A549 (cell line): ENCODE measurements at regions not wholly inside any gene's neighbourhood (a gene's known extent, or its start where the extent isn't known, plus 50 kb on each side); places are given as distances from the start of the nearest gene placed in this dataset.

ENCODE experiments used
- ATAC-seq, 2 experiments: fragments of 200-7000 bp in 1 of 2; fragments of >200 bp in 1 of 2; cut with Nextera tagmentation in 1 of 2; cut with Tn5 transposase in 1 of 2; 3 replicates each; pipeline versions ENCODE4 v1.8.0 to v1.9.1; 2018 to 2020; ENCODE audit warnings: mild to moderate bottlenecking in 1 of 2, moderate library complexity in 1 of 2
- CTCF ChIA-PET: fragments of 300-600 bp; sonication (Branson Sonifier 250); formaldehyde crosslinking; extraction: SDS; loops from one replicate; lab custom pipeline; 2021; ENCODE audit warnings: antibody characterized with exemption, inconsistent platforms; lab: Yijun Ruan, JAX
- POLR2A ChIA-PET: fragments of 350-600 bp; formaldehyde crosslinking; extraction: SDS; loops from one replicate; lab custom pipeline; 2021; ENCODE audit warnings: antibody characterized with exemption, inconsistent platforms; lab: Yijun Ruan, JAX
- DNase-seq, 2 experiments: peaks; one replicate each; pipeline versions ENCODE4 v3.0.0 to v3.0.0-alpha.2; 2011 to 2016; ENCODE audit warnings: low read depth in 1 of 2, low spot score in 1 of 2
- FAIRE-seq: peaks from 2 replicates; lab custom pipeline; 2011; peaks lifted over from hg19 to GRCh38; lab: Jason Lieb, UNC
- H3K27ac ChIP-seq, 2 experiments: fragments of >200 bp; sonication (Bioruptor Twin); formaldehyde crosslinking; 3 replicates each; pipeline ENCODE4 v1.5.1; 2016 to 2017
- H3K4me1 ChIP-seq: fragments of >200 bp; sonication (Bioruptor Twin); formaldehyde crosslinking; 3 replicates; pipeline ENCODE4 v1.6.1; 2016
- H3K4me2 ChIP-seq: fragments of >200 bp; sonication (Bioruptor Twin); formaldehyde crosslinking; 3 replicates; pipeline ENCODE4 v1.6.1; 2016
- H3K4me3 ChIP-seq: fragments of >200 bp; sonication (Bioruptor Twin); formaldehyde crosslinking; 3 replicates; pipeline ENCODE4 v1.5.1; 2016
- H3K9me3 ChIP-seq: fragments of >200 bp; sonication (Bioruptor Twin); formaldehyde crosslinking; 3 replicates; pipeline ENCODE4 v1.6.1; 2016
- CEBPB ChIP-seq, 2 experiments: fragments of >200 bp in 1 of 2; sonication (Bioruptor Twin) in 1 of 2; formaldehyde crosslinking in 1 of 2; IDR thresholded peaks; 2 replicates each; pipeline ENCODE4 v1.6.1; 2012 to 2016
- CHD4 ChIP-seq: fragments of 200-600 bp; sonication (generic); IDR thresholded peaks from 2 replicates; pipeline ENCODE4 v1.6.1; 2016; ENCODE audit warnings: antibody characterized with exemption, mild to moderate bottlenecking, borderline replicate concordance
- ESRRA ChIP-seq: fragments of 150-350 bp; IDR thresholded peaks from 2 replicates; pipeline ENCODE4 v1.6.1; 2014; ENCODE audit warnings: mild to moderate bottlenecking, low read length, borderline replicate concordance
- HOXB13 ChIP-seq: fragments of 250-450 bp; sonication (Bioruptor Pico); IDR thresholded peaks from 2 replicates; pipeline ENCODE4 v1.5.0; 2020; ENCODE audit warnings: low read depth, mild to moderate bottlenecking, moderate library complexity
- JUNB ChIP-seq: fragments of >200 bp; sonication (Bioruptor Twin); formaldehyde crosslinking; IDR thresholded peaks from 2 replicates; pipeline ENCODE4 v1.6.1; 2016
- NFE2L2 ChIP-seq: fragments of 150-350 bp; conservative IDR thresholded peaks from 2 replicates; pipeline ENCODE4 v1.6.1; 2014; ENCODE audit warnings: low read length
- NPAS2 ChIP-seq: fragments of 250-450 bp; sonication (Bioruptor Pico); IDR thresholded peaks from 2 replicates; pipeline ENCODE4 v1.8.0; 2022; ENCODE audit warnings: mild to moderate bottlenecking, moderate library complexity, borderline replicate concordance
- RARB ChIP-seq: fragments of 250-450 bp; sonication (Bioruptor Pico); IDR thresholded peaks from 2 replicates; pipeline ENCODE4 v1.8.0; 2021; ENCODE audit warnings: mild to moderate bottlenecking, moderate library complexity
- RCOR1 ChIP-seq: fragments of 150-350 bp; IDR thresholded peaks from 2 replicates; pipeline ENCODE4 v1.6.1; 2014; ENCODE audit warnings: antibody characterized with exemption, low read length, low read depth
- RFX5 ChIP-seq: fragments of 450-650 bp; IDR thresholded peaks from 2 replicates; pipeline ENCODE4 v1.7.1; 2014; ENCODE audit warnings: antibody characterized with exemption, mild to moderate bottlenecking, moderate library complexity
- RNF2 ChIP-seq: fragments of 200-600 bp; sonication (generic); IDR thresholded peaks from 2 replicates; pipeline ENCODE4 v1.6.1; 2016; ENCODE audit warnings: low read depth, mild to moderate bottlenecking, antibody characterized with exemption, moderate library complexity, borderline replicate concordance
- WGBS: methylation state at CpG from one replicate; pipeline ENCODE4 v1.1.6; 2017; ENCODE audit errors: missing lambda C conversion rate; 5-methylcytosine and 5-hydroxymethylcytosine counted together
- TF ChIP-seq, protein P1 (sequence below): IDR thresholded peaks from 2 replicates; pipeline ENCODE4 v1.6.1; 2012; ENCODE audit warnings: low read depth, borderline replicate concordance
- TF ChIP-seq, protein P2 (sequence below): fragments of 250-450 bp; sonication (Bioruptor Pico); IDR thresholded peaks from 2 replicates; pipeline ENCODE4 v1.5.0; 2021; ENCODE audit warnings: mild to moderate bottlenecking, moderate library complexity, borderline replicate concordance
- TF ChIP-seq, protein P3 (sequence below): IDR thresholded peaks from 2 replicates; pipeline ENCODE4 v1.6.1; 2012
- TF ChIP-seq, protein P4 (sequence below): fragments of >200 bp; sonication (Bioruptor Twin); formaldehyde crosslinking; IDR thresholded peaks from 3 replicates; pipeline ENCODE4 v1.5.1; 2016
- TF ChIP-seq, protein P5 (sequence below): fragments of 200-600 bp; sonication (generic); IDR thresholded peaks from 2 replicates; pipeline ENCODE4 v1.6.1; 2016; ENCODE audit warnings: antibody characterized with exemption, mild to moderate bottlenecking, moderate library complexity
- TF ChIP-seq, protein P6 (sequence below): fragments of 450-650 bp; IDR thresholded peaks from 2 replicates; pipeline ENCODE4 v1.6.1; 2014; ENCODE audit warnings: antibody characterized with exemption

DNA sequence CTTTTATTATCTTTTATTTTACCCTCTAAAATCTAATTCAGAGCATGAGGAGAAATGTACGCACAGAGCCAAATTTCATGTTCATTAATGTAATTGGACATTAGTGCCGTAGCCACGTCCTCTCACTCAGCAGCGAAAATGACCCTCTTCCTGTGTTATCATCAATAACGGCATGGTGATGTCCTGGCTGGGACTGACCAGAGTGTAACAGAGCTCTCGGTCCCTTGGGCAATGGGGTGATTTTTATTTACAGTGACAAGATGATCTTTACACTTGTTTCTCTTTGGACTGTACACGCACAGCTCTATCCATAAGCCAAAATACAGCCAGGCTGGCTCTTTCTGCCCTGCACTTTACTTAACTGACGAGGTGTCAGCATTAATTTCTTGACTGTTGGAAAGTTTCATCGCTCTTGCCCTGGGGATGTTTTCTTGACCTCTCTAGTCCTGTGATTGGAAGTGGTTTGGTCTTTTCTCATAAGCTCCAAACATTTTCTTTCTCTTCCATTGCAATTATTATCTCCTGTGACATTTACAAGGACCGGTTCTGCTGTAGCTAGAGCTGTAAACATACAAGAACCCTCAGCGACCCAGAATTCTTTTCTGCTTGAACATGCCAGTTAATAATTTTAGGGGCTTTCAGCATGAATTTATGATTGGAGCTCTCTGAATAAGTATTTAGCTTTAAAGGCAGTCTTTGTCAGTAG lies 308.0 kb upstream of the PIK3C3 start (continued):
- TF ChIP-seq, protein P1, sequence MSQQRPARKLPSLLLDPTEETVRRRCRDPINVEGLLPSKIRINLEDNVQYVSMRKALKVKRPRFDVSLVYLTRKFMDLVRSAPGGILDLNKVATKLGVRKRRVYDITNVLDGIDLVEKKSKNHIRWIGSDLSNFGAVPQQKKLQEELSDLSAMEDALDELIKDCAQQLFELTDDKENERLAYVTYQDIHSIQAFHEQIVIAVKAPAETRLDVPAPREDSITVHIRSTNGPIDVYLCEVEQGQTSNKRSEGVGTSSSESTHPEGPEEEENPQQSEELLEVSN, result no peak
- TF ChIP-seq NFE2L2 (no peak), CHD4 (no peak)

DNA sequence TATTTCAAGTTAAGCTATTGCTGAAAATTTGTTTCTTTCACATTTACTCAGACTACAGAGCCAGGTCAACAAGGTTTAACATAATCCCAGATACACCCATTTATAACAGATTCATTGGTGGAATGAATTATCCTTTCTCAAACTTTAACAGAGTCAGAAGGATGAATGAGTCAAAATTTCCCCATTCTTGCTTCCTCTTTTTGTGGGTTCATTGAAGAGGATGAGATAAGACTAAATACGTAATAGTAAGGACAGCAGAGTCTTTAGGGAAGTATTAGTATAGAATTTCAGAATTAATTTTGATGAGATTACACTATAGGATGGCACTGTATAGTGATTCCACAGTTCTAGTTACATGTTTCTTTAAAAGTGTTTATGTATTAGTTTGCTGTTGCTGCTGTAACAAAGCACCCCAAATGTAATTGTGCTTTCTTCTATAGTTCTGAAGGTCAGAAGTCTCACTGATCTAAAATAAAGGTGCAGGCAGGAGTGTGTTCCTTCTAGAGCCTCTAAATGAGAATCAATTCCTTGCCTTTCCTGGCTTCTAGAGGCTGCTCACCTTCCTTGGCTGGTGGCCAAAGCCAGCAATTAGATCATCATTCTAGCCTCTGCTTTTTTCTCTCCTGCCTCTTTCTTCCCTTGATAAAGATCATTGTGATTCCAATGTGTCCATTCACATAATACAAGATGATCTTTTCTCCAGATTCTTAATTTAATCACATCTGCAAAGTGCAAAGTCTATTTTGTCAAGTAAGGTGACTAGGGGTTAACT lies 309.3 kb upstream of the PIK3C3 start:
- CTCF ChIA-PET, result no interaction called here
- FAIRE-seq (no peak), DNase-seq (no peak), ATAC-seq (no peak)
- no peak overlapping the region for H3K27ac ChIP-seq
- no peak overlapping the region for H3K4me3 ChIP-seq
- WGBS, result 3% methylated on average over 1 of the region's 1 CpG
- TF ChIP-seq, protein P2, sequence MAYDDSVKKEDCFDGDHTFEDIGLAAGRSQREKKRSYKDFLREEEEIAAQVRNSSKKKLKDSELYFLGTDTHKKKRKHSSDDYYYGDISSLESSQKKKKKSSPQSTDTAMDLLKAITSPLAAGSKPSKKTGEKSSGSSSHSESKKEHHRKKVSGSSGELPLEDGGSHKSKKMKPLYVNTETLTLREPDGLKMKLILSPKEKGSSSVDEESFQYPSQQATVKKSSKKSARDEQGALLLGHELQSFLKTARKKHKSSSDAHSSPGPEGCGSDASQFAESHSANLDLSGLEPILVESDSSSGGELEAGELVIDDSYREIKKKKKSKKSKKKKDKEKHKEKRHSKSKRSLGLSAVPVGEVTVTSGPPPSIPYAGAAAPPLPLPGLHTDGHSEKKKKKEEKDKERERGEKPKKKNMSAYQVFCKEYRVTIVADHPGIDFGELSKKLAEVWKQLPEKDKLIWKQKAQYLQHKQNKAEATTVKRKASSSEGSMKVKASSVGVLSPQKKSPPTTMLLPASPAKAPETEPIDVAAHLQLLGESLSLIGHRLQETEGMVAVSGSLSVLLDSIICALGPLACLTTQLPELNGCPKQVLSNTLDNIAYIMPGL (CRISPR knock-in tag), result no peak
- TF ChIP-seq CEBPB (IDR thresholded peaks at IDR 0.05) (no peak), RARB (CRISPR knock-in tag) (no peak), HOXB13 (CRISPR knock-in tag) (no peak), RNF2 (no peak)
- TF ChIP-seq, all 56 proteins: peak for 0
- POLR2A ChIA-PET, result no interaction called here
- H3K4me1 ChIP-seq, result no peaks in the 10 kb centered on the region
- no peaks in the 10 kb centered on the region for H3K9me3 ChIP-seq
- H3K4me2 ChIP-seq, result no peak overlapping the region

DNA sequence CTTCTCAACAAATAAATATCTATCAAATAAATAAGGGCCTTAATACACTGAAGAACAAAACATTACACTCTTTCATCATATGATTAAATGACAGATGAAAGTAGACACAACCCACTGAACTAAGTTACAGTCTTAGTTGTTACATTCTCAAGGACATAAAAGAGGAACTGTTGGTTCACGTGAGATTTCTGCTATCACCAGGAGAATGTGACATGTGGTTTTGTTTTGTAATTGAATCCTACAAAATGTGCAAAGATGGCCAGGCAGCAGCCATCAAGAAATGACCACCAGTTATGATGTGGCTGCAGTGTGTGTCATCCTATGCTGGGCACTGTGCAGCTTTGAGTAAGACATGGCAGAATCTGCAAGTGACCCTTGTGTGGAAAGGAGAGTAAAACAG lies 310.6 kb upstream of the PIK3C3 start:
- Histone ChIP-seq H3K4me1 (no peaks in the 10 kb centered on the region), H3K4me3 (no peak overlapping the region), H3K9me3 (no peaks in the 10 kb centered on the region), H3K4me2 (no peak overlapping the region), H3K27ac (no peak overlapping the region)
- POLR2A ChIA-PET, result no interaction called here
- WGBS, result 0% methylated on average over 1 of the region's 1 CpG
- ATAC-seq (no peak), DNase-seq (no peak), FAIRE-seq (no peak)
- TF ChIP-seq JUNB (no peak), NPAS2 (CRISPR knock-in tag) (no peak)
- TF ChIP-seq, protein P3, sequence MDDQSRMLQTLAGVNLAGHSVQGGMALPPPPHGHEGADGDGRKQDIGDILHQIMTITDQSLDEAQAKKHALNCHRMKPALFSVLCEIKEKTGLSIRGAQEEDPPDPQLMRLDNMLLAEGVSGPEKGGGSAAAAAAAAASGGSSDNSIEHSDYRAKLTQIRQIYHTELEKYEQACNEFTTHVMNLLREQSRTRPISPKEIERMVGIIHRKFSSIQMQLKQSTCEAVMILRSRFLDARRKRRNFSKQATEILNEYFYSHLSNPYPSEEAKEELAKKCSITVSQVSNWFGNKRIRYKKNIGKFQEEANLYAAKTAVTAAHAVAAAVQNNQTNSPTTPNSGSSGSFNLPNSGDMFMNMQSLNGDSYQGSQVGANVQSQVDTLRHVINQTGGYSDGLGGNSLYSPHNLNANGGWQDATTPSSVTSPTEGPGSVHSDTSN, result no peak
- CTCF ChIA-PET, result no interaction called here

DNA sequence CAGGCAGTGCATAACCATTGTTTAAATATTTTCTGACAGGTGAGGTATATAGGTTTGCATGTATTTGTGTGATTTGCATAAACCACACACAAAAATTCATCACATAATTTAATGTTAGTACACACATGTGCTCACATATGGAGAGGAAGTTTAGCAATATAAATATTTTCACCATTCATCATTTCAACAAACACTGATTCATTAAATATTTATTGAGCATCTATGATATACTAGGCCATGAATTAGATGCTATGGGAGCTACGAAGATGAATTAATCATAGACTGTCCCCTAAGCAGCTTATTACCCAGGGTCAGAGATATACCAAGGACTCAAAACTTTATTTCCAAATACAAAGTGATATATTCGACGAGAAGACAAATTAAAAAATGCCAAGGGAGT lies 311.6 kb upstream of the PIK3C3 start:
- ATAC-seq, result no peak
- POLR2A ChIA-PET, result no interaction called here
- CTCF ChIA-PET, result no interaction called here
- Histone ChIP-seq H3K4me1 (no peaks in the 10 kb centered on the region), H3K4me2 (no peak overlapping the region), H3K27ac (no peak overlapping the region), H3K4me3 (no peak overlapping the region), H3K9me3 (no peaks in the 10 kb centered on the region)
- TF ChIP-seq, protein P4, sequence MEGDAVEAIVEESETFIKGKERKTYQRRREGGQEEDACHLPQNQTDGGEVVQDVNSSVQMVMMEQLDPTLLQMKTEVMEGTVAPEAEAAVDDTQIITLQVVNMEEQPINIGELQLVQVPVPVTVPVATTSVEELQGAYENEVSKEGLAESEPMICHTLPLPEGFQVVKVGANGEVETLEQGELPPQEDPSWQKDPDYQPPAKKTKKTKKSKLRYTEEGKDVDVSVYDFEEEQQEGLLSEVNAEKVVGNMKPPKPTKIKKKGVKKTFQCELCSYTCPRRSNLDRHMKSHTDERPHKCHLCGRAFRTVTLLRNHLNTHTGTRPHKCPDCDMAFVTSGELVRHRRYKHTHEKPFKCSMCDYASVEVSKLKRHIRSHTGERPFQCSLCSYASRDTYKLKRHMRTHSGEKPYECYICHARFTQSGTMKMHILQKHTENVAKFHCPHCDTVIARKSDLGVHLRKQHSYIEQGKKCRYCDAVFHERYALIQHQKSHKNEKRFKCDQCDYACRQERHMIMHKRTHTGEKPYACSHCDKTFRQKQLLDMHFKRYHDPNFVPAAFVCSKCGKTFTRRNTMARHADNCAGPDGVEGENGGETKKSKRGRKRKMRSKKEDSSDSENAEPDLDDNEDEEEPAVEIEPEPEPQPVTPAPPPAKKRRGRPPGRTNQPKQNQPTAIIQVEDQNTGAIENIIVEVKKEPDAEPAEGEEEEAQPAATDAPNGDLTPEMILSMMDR, result no peak
- TF ChIP-seq, protein P3, result no peak
- TF ChIP-seq, protein P5, sequence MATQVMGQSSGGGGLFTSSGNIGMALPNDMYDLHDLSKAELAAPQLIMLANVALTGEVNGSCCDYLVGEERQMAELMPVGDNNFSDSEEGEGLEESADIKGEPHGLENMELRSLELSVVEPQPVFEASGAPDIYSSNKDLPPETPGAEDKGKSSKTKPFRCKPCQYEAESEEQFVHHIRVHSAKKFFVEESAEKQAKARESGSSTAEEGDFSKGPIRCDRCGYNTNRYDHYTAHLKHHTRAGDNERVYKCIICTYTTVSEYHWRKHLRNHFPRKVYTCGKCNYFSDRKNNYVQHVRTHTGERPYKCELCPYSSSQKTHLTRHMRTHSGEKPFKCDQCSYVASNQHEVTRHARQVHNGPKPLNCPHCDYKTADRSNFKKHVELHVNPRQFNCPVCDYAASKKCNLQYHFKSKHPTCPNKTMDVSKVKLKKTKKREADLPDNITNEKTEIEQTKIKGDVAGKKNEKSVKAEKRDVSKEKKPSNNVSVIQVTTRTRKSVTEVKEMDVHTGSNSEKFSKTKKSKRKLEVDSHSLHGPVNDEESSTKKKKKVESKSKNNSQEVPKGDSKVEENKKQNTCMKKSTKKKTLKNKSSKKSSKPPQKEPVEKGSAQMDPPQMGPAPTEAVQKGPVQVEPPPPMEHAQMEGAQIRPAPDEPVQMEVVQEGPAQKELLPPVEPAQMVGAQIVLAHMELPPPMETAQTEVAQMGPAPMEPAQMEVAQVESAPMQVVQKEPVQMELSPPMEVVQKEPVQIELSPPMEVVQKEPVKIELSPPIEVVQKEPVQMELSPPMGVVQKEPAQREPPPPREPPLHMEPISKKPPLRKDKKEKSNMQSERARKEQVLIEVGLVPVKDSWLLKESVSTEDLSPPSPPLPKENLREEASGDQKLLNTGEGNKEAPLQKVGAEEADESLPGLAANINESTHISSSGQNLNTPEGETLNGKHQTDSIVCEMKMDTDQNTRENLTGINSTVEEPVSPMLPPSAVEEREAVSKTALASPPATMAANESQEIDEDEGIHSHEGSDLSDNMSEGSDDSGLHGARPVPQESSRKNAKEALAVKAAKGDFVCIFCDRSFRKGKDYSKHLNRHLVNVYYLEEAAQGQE, result no peak
- no peak for TF ChIP-seq RFX5
- TF ChIP-seq, protein P6, sequence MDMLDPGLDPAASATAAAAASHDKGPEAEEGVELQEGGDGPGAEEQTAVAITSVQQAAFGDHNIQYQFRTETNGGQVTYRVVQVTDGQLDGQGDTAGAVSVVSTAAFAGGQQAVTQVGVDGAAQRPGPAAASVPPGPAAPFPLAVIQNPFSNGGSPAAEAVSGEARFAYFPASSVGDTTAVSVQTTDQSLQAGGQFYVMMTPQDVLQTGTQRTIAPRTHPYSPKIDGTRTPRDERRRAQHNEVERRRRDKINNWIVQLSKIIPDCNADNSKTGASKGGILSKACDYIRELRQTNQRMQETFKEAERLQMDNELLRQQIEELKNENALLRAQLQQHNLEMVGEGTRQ, result no peak
- no peak for TF ChIP-seq RCOR1
- no peak for TF ChIP-seq ESRRA
- WGBS, result 0% methylated on average over 3 of the region's 3 CpGs
- FAIRE-seq, result no peak
- no peak for DNase-seq
